ENCODE measurements at regions not wholly inside any gene's neighbourhood (a gene's known extent, or its start where the extent isn't known, plus 50 kb on each side); places are given as distances from the start of the nearest gene placed in this dataset.
A peak's percentile ranks its signal among the peaks of the same experiment; 100 is the strongest.
"Not testable (repeated sequence)": the region's sequence is repeated elsewhere in the genome, so short reads cannot be mapped to it uniquely, and the experiment has no call there.

- peak in 1 of 3 donors; percentile 27 for DNase-seq
- H3K4me3 ChIP-seq, ATAC-seq: not testable (repeated sequence)
Measured at GRCh38 chr16:29287871-29288535, 118.5 kb downstream of the NPIPB11 start.

DNA sequence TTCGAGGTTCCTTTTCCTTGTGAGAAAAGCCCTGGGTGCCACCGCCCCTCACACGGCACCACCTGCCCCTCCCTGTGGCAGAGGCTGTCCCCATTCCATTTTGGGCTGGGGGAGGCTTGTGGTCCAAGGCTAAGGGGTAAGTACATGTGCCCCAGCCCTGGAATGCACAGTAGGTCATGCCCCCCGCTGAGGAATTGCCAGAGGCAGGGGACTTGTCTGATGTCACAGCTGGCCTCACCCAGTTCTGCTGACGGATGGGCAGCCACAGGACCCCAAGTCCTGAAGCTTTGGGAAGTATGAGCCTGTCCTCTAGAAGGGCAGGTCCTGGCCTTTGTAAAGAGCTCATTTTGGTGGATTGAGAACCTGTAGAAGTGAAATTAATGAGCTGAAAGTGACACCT, 119.3 kb downstream of the NPIPB11 start:
- H3K9me3 ChIP-seq; ATAC-seq; H3K4me3 ChIP-seq; intact Hi-C loops (cut with DNase I, micrococcal nuclease); H3K36me3 ChIP-seq (ENCODE audit: low read depth): not testable (repeated sequence)
- peak in 1 of 3 donors; percentile 28 for DNase-seq
- H3K4me1 ChIP-seq (ENCODE audit: low read depth): peaks cover 27% of the 10 kb centered on the region

More at GRCh38 chr16:29287871-29288535, 118.5 kb downstream of the NPIPB11 start:
- H3K4me1 ChIP-seq (ENCODE audit: low read depth): peaks cover 27% of the 10 kb centered on the region
- H3K36me3 ChIP-seq (ENCODE audit: low read depth); intact Hi-C loops (cut with DNase I, micrococcal nuclease); H3K9me3 ChIP-seq: not testable (repeated sequence)

DNA sequence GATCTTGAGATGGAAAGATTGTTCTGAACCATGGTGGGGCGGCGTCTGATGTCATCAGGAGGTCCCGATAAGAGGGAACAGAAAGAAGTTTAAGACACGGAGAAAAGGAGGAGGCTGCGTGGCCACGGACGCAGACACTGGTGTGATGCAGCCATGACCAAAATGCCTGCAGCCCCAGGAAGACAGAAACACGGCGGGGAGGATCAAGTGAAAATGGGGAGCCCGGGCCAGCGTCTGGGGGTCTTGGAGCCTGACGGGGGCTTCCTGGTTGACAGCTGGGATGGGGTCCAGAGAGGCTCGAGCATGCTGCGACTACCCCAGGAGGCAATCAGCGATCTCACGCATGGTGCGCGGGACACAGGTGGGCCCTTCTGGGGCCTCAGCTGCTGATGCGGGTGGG, 119.7 kb downstream of the NPIPB11 start:
- H3K36me3 ChIP-seq (ENCODE audit: low read depth); H3K9me3 ChIP-seq; H3K4me3 ChIP-seq; ATAC-seq; intact Hi-C loops (cut with DNase I, micrococcal nuclease): not testable (repeated sequence)
- DNase-seq: peak in 1 of 3 donors; percentile 27
- peaks cover 27% of the 10 kb centered on the region for H3K4me1 ChIP-seq (ENCODE audit: low read depth)

- intact Hi-C loops (cut with DNase I, micrococcal nuclease); H3K36me3 ChIP-seq (ENCODE audit: low read depth); H3K4me3 ChIP-seq; H3K9me3 ChIP-seq; ATAC-seq: not testable (repeated sequence)
- DNase-seq: peak in 1 of 3 donors; percentile 9
- peaks cover 24% of the 10 kb centered on the region for H3K4me1 ChIP-seq (ENCODE audit: low read depth)
Measured at GRCh38 chr16:29286161-29286560, 120.3 kb downstream of the NPIPB11 start.

GRCh38 chr16:29285151-29285885, 121.2 kb downstream of the NPIPB11 start:
- ATAC-seq; H3K9me3 ChIP-seq; intact Hi-C loops (cut with DNase I, micrococcal nuclease); H3K36me3 ChIP-seq (ENCODE audit: low read depth); H3K4me3 ChIP-seq: not testable (repeated sequence)
- DNase-seq: peak in 1 of 3 donors; percentile 48
- peaks cover 19% of the 10 kb centered on the region for H3K4me1 ChIP-seq (ENCODE audit: low read depth)

GRCh38 chr16:29284723-29285122, 121.8 kb downstream of the NPIPB11 start:
- peaks cover 16% of the 10 kb centered on the region for H3K4me1 ChIP-seq (ENCODE audit: low read depth)
- DNase-seq: peak in 1 of 3 donors; percentile 7
- H3K9me3 ChIP-seq; H3K4me3 ChIP-seq; H3K36me3 ChIP-seq (ENCODE audit: low read depth); intact Hi-C loops (cut with DNase I, micrococcal nuclease); ATAC-seq: not testable (repeated sequence)

DNA sequence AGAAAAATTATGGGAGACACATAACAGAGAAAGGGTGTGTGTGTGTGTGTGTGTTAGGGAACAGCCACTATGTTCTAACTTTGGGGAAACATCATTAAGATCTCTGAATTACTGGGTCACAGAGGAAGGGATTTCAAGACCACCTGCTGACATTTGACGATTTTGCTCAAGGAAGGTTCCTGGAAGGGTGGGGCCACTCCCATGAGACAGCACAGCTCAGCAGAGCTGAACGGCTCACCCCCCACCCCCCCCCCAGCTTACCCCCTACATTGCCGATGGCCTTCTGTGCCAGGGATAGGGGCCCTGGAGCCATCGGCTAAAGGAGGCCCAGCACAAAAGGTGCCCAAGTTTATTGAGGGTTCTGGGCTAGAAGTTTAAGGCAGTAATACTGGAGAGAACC, 122.4 kb downstream of the NPIPB11 start:
- H3K9me3 ChIP-seq; intact Hi-C loops (cut with DNase I, micrococcal nuclease); H3K4me3 ChIP-seq; H3K36me3 ChIP-seq (ENCODE audit: low read depth); ATAC-seq: not testable (repeated sequence)
- DNase-seq: peak in 1 of 3 donors; percentile 1
- peaks cover 10% of the 10 kb centered on the region for H3K4me1 ChIP-seq (ENCODE audit: low read depth)

- intact Hi-C loops (cut with DNase I, micrococcal nuclease); H3K4me1 ChIP-seq (ENCODE audit: low read depth); H3K36me3 ChIP-seq (ENCODE audit: low read depth); H3K9me3 ChIP-seq; H3K4me3 ChIP-seq: not testable (repeated sequence)
- ATAC-seq (peak; percentile 68), DNase-seq (peak in 1 of 3 donors; percentile 1)
Measured at GRCh38 chr16:29278097-29278871, 128.2 kb downstream of the NPIPB11 start.

DNA sequence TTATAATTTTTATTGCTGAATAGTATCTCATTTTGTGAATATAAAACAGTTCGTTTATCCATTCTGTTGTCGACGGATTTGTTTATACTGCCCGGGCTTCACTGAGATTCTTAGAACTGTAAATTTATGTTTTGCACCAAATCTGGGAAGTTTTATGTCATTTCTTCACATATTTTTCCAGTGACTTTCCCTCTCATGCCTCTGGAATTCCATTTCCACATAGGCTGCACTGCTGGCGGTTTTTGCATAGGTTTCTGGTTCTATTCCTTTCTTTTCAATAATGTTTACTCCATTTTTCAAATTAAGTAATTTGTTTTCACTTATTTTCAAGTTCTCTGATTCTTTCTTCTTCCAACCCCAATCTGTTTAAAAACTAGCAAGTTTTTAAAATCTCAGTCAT, 130.1 kb downstream of the NPIPB11 start:
- intact Hi-C loops (cut with DNase I, micrococcal nuclease); H3K9me3 ChIP-seq; H3K4me3 ChIP-seq; ATAC-seq; H3K4me1 ChIP-seq (ENCODE audit: low read depth); H3K36me3 ChIP-seq (ENCODE audit: low read depth); DNase-seq: not testable (repeated sequence)

DNA sequence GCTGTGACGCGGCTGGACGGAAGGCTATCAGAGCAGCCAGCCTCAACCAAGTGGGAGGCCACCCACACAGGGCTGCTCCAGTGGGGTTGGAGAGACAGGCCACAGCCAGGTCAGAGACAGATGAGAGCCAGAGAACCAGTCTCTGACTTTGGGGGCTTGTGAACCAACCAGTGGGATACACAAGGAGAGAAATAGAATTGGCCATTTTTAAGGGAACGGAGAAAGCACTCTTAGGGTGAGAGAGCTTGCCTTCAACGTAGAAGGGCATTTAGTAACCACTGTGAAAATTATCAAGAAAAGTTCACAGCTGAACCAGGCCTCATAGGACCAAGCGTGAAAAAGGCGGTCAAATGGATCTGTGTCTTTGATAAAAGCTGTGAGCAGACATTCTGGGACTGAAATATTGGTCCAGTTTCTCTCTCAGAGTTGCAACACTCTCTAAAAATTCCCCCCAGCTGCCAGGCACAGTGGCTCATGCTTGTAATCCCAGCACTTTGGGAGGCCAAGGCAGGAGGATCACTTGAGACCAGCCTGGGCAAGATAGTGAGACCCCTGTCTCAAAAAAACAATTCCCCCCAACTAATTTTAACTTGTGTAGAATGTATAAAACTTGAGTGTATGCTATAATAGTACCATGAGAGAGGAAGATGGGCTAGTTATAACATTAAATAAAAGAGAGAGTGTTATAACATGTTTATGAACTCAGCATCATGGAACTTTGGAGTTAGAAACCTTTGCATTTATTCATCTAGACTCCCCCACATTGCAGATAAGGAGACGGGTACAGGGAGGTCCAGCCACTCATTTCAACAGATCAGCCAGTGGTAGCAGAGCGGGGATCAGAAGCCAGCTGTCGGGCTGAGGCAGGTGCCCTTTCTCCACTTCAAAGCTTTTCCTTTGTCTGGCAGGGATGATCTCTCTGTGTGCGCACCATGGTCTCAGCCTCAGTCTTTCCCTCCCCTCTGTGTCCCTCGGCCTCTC, 132.2 kb downstream of the NPIPB11 start:
- H3K4me3 ChIP-seq; H3K4me1 ChIP-seq (ENCODE audit: low read depth); H3K9me3 ChIP-seq; ATAC-seq; intact Hi-C loops (cut with DNase I, micrococcal nuclease); H3K36me3 ChIP-seq (ENCODE audit: low read depth): not testable (repeated sequence)
- peak in 1 of 3 donors; percentile 1 for DNase-seq

- H3K4me1 ChIP-seq (ENCODE audit: low read depth); DNase-seq; H3K9me3 ChIP-seq; H3K36me3 ChIP-seq (ENCODE audit: low read depth); intact Hi-C loops (cut with DNase I, micrococcal nuclease); ATAC-seq; H3K4me3 ChIP-seq: not testable (repeated sequence)
Measured at GRCh38 chr16:29273298-29274054, 133.0 kb downstream of the NPIPB11 start.

GRCh38 chr16:29271721-29272675, 134.5 kb downstream of the NPIPB11 start:
- DNase-seq (peak in 1 of 3 donors; percentile 16), ATAC-seq (peak; percentile 41)
- H3K4me3 ChIP-seq; H3K9me3 ChIP-seq; intact Hi-C loops (cut with DNase I, micrococcal nuclease); H3K36me3 ChIP-seq (ENCODE audit: low read depth); H3K4me1 ChIP-seq (ENCODE audit: low read depth): not testable (repeated sequence)

Data from mucosa of descending colon (tissue), 3 donors.